AG08396 (cell line): ENCODE measurements at regions not wholly inside any gene's neighbourhood (a gene's known extent, or its start where the extent isn't known, plus 50 kb on each side); places are given as distances from the start of the nearest gene placed in this dataset.

Experiments used
- DNase-seq: peaks from one replicate; pipeline ENCODE4 v3.0.0; 2012; ENCODE audit warnings: low spot score, mixed read lengths

DNA sequence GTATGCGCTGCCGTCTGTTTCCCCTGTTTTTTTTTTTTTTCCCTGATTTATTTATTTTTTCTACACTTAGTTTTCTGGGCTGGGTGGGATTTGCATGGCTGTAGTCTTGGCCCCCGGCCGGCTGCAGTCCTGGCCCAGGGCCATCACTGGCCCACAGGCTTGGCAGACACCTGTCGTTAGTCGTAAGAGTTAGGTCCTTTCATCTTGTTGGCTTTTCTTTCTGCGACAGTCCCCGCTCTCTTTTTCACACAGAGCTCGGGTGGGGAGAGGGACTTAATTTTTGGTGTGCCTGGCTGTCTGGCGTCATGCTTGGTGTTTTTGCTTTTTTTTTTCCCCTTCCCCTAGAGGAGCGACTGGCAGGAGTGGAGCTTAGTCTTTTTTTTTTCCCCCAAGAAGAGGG lies 183.4 kb downstream of the KLF13 start:
- no peak for DNase-seq

DNA sequence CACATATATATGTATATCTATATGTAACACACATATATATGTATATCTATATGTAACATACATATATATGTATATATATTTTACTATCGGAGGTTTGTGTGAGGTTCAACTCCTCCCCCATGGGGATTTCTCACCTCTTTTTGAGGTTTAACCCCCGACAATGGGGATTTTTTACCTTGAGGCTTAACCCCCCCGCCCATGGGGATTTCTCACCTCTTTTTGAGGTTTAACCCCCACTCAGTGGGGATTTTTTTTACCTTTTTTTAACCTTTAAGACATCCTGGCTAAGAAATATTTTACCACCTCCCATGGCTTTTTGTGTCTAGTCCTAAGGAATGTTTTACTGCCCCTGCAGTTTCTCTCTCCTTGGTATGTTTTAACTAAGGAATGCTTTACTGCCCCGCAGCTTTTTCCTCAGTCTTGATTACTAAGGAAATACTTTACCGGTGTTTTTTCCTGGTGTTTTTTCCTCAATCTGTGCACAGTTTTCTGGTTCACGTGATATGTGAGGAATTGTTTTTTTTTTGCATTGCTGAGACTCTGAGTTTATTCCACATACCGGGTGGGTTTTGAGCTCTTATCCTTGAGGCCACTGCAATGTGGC lies 185.2 kb downstream of the KLF13 start:
- DNase-seq = no peak

DNA sequence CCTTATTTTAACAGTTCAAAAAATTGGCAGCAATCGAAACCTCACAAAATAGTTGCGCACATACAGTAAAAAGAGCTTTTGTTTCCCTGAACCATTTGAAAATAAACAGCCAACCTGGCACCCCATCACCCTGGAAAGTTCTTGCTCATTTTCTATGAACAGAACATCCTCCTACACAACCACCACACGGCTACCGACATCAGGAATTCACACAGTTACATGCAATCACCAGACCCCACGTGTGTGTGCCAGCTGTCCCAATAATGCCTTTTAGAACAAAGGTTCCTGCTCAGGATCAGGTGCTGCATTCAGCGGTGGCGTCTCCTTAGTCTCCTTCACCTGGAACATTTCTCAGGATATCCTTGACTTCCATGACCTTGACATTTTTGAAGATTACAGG lies 186.5 kb downstream of the KLF13 start:
- no peak for DNase-seq

DNA sequence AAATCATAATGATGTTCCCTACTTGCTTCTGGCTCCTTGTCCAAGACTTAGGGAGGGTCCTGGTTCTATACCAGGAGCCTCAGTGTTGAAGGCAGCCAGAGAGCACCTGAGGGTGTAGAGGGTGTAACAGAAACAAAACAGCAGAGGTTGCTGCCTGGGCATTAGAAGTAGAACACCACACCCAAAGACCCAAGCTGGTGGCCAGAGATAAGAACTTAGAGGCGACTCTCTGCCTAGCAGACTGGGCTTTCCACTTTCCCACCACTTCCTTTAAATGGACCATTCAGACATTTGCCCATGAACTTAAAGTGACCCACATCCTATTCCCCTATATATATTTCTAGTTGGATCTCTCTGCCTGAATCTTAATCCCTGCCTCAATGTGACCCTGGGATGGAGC lies 189.8 kb downstream of the KLF13 start:
- no peak for DNase-seq

DNA sequence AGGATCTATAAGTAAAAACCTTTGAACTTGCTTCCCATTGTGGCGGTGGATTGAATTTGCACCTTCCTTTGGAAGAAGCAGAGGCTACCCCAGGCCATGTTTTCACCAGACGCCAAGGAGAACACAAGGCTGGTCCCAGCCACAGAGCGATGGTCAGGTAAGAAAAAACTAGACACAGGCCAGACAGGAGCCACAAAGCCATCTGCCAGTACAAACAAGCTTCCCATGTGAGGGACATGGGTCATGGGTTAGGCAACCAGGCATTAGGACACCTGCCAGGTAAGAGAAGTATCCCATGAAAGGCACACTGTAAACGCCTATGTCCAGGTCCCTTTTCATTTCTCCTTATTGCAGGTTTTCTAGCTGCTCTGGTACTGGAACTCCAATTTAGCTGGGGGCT lies 190.2 kb downstream of the KLF13 start:
- DNase-seq = no peak

DNA sequence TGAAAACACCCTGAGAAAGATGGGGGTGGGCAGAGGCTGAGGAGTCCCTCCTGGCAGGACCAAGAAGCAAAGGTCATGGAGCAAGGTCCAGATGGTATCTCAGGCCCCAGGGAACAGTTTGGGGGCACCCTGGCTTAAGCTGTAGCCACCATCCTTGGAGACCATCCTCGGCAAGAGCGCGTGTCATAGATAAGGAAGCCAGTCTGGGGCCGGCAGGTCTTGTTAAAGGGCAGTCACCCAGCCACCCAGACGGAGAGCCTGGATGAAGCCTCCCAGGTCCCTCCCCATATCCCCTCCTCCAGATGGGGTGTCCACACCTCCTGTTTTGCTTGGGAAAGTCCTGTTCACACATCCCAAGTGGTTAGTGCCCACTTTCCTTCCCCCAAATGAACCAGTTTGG lies 191.1 kb downstream of the KLF13 start:
- no peak for DNase-seq

DNA sequence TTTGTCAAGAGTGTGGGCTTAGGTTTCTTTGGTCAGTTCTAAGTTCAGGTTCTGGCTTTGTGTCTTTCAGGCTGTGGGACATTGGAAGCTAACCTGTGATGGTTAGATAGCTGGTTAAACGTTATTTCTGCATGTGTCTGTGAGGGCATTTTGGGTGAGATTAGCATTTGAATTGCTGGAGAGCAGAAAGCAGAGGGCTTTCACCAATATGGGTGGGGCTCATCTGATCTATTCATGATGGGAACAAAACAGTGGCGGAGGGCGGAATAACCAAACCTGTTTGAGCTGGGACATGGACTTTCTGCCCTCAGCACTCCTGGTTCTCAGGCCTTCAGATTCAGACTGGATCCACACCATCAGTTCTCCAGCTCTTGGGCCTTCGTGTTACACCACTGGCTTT lies 195.4 kb downstream of the KLF13 start:
- DNase-seq = no peak

DNA sequence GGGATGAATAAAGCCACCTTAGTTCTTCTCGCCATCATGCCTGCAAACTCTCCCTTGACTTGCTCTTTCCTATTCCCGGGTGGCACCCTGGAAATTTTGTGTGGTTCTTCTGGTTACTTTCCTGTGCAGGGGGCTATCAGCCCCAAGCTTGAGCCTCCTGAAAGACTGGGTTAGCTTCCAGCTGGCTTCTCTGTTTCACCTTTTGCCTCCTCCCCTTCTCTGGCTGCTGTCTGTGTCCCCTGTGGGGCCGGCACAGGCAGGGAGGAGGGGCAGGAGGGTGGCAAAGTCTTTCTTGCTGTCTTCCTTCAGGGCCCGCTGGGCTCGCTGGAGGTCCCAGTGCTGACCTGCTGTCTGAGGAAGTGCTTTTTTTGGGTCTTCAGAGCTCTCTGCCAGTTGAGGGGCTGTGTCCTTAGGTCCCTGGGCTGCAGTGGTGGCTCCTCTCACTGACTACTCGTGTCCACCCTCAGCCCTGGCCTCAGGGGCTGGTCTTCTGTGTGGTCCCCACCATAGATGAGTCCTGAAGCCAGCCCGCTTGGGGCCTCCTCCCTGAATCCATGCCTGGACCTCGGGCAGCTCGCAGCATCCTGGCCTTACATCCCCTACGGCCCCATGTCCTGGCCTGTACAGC lies 196.5 kb downstream of the KLF13 start:
- DNase-seq = no peak

DNA sequence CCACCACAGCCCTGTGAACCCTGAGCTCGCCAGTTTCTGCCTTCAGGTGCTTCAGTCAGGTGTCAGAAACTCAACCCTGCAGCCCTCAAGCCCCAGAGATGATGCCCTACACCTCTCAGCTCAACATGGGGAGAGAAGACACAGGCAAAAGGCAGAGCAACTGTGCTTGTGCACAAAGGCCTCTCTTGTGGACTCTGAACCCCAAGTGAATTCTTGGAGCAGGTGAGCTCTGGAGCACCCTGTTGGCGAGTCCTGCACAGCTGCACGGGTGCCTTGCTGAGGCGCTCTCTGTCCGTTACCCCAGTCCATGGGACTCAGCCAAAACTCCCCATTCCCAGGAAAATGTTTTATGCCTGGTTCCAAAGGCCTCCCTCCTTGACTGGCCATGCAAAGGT lies 197.0 kb downstream of the KLF13 start:
- no peak for DNase-seq

DNA sequence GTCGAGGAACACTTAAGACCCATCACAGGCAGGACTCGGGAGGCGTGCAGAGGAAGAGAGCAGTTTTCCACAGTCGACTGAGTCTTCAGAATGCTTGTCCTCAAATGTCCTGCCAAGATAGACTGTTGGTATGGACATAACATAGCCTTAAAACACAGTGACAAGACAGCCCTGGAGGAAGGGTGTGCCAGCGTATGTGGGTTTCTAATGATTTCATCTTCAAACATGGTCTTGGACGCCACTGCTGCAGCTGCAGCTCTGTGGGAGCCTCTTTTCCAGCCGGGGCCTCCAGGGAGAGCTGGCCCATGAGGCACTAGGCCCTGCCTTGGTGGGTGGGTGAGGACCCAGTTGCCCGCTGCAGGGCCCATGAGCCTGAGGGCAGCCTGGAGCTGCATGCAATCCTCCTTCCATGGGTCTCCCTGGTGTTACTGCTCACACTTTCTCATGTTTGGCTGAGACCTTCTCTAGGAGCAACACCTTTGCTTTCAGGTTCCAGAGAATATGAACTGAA lies 198.6 kb downstream of the KLF13 start:
- no peak for DNase-seq

DNA sequence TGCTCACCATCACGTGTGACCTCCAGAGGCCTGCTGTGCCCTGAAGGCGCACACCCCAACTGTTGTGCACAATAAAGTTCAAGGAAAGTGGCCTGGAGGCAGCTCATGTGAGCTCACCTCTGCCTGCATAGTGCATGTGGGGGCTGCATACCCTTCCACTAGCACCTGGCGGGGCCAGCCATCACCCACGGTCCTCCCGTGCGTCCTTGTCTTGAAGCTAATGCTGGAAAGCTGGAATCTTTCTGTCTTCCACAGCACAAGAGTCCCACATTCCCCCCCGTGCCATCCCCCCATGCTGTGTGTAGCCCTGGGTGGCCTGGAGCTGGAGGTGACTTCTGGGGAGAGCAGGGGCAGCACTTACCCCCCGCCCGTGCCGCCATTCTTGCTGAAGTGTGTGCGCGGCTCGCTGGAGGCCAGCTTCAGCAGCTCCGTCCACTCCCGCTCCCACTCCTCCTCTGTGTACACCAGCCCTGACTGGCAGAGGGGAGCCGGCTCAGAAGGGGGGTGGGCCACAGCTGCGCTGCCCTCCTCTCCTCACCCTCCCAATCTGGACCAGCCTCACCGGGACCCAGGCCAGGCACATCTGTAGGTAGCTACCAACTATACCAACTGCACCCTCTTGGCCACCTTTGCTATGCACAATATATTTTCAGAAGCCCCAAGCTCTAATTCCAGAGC lies 199.5 kb downstream of the KLF13 start:
- DNase-seq = no peak

DNA sequence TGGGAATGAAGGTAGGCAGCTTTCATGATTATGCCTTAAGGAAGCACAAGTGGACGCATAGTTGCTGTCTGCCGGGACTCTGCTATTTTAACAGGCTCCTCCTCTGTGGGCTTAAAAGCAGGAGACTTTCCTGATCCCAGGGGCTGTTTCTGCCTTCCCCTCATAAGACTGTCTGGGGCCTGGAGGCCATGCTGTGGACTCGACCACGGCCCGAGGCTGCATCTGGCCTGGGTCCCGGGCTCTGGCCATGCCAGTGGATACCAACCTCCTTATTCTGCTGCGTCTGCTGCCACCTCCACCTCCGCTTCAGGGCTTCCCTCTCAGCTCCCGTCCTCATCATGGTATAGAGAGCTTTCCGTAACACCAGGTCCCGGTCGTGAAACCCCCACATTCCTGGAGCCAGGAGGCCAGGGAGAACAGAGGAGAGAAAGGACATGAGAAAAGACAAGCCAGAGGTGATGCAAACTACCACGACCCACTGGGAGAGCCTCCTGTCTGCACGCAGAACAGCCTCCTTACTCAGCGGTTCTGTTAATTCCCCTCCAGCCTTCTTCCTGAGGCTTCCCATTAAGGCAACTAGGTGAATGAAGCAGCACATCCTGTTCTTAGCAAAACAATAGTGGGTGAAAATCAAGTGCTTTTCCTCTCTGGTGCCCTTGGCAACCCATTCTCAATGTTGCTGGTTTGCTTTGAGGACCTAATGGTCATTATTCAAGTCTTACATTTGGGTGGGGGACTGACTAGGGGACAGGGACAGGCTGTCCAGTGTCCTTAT lies 200.5 kb downstream of the KLF13 start:
- DNase-seq = no peak

DNA sequence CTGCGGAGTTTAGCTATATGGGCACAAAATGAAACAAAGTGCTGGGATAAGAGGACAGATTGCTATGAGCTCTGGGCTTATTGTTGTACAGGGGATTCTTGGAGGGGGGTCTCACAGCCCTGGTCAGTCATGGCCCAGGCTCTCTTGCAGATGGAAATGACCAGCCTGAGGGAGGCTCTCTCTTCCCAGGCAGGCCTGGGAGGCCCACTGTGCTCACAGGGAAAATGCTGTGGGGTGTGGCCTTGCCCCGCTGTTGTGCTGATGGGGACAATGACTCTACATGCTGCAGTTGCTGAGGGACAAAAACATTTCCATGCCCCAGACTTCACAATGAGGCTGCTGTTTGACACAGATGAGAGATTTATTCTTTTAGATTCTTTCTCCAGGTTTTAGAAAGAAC lies 202.2 kb downstream of the KLF13 start:
- no peak for DNase-seq

DNA sequence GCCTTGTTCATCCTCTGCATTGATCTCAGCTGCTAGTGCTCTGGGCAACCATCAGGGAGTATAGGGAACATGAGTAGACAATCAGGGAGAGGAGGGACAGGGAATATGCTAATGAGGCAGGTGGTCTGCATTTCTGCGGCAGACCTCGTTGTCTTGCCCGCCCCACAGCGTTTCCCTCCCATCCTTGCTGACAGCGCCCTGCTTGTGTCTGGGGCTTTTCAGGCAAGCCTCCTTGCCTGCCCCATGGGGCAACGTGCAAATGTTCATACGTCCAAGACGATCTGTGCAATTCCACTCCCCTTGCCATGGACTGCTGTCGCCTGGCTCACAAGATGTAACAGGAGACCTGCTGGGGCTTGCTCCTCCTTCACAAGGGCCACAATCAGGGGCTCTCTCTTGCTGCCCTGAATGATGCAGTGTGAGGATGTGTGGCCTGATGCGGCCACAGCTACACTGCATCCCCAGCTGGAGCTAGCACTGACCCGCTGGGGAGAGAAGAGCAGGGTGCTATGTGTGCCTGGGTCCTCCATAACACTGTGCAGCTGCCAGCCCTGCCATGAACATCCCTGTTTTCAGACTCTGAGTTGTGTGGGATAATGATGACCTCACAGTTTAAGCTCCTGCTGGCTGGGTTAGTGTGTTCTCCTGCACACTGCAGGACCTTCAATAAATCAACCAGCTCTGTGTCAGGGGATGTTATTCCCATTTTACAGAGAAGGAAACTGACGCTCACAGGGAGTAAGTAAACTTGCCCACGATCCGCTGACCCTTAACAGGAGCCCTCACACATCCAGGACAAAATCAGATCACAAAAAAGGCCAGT lies 211.3 kb downstream of the KLF13 start:
- no peak for DNase-seq

DNA sequence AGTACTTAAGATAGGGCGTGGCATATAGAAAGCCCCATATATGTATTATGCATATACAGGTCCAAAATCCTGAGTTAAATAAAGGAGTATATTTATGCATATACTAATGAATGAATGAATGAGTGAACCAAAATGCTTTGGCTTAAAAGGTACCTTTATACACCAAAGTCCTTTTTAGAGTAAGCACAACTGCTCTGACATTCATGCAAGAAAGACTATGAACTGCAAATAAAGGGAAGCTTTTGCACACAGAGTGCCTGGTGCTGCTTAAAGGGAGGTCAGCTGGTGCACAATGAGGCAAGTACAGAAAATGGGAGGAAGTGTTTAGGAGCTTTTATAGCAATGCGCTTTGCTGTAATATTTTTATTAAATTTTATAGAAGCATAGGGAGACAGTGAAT lies 214.0 kb downstream of the KLF13 start:
- no peak for DNase-seq

DNA sequence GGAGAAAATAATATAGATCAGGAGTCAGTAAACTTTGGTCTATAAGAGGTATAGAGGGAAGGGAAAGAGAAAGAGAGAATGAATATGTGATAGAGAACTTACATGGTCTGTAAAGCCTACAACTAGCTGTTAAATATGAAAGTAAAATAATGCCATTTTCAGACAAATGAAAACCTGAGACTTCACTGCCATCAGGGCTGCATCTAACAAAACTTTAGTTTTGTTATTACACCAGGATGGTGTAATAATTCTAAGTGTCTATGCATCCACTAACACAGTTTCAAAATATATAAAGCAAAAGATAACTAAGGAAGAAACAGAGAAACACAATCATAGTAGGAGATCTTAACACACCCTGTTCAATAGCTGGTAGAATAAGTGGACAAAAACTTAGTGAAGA lies 217.7 kb downstream of the KLF13 start:
- DNase-seq = no peak

DNA sequence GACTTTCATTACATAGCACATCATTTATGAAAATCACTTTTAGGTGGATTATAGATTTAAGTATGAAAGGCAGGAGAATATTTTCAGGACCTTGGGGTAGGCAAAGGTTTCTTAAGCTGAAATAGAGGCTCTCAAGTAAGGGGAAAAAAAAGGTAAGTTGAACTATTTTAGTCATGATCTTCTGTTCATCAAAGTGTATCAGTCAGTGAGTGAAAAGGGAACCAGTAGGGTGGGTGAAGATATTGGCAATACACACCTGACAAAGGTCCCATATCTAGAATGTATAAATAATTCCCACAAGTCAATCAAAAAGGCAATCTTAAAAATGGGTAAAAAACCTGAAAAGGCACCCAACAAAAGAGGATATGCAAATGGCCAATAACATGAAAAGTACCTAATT lies 218.6 kb downstream of the KLF13 start:
- no peak for DNase-seq

DNA sequence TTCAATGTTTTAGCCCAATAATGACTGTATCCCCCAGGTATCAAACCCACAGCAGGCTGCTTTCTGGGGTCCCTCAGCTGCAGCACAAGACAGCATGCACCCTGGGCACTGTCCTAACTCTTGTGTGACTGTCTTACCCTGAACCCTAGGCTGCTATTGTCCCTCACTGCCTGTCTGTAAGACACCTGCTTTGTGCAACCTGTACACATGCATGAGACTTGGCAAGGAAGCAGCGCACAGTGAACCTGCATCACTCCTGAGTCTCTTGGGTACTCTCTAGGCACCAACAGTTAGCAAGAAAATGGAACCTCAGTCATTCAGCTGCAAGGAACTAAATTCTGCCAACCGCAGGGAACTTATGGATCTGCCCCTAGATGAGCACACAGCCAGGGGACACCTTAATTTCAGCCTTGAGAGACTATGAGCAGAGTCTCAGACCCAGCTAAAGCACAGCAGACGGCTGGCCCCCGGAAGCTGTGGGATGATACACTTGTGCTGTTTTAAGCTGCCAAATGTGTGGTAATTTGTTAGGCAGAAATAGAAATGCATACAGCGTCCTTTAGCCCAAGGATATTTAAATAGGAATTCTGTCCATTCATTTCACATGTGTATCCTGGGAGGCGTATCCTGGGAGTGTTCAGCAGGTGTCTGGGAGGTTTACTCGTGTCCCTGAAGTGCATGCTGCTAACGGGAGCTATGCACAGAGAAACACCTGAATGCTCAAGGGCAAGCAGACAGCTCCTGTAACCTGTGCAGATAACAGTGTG lies 223.8 kb downstream of the KLF13 start:
- DNase-seq = no peak

DNA sequence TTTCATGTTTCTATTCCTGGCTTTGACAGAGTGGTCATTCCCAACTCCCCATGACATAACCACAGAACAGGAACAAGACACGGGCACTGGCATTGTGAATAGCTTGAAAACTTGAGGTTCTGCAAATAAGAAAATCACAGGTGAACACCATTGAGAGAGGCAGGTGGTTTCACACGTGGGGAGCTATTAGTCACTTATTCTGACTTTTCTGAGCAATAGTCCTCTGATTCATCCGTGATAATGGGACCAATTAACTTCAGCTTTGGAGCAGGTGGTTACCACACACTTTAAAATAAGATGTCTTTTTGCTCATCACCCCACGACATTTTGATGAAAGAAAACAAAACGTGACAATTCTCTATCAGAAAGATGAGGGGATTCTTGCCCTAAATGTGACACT lies 224.7 kb downstream of the KLF13 start:
- no peak for DNase-seq

DNA sequence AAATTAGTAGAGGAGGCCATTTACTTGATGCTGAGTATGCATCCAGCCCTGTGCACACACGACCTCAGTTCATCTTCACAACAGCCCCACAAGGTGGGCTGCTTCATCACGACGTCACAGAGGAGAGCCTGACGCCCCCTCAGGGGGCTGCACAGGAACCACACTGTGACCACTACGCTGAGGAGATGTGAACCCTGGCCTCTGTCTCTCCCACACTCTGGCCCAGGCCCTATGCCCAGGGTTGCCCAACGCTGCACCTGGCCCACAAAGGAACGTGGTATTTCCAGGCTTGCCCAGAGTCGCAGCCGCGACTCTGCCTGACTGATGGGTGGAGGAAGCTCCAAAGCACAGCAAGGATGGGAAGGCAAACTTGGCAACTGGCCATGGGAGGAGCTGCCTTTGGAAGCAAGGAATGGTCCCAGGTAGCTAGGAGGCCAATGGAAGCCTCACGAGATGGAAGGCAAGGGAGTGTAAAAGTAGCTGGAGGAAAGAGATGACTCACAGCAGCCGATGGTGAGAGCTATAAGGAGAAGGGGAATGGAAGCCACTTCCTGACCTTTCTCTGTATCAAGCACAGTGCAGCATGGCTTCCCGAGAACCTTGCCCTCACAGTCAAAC lies 226.0 kb downstream of the KLF13 start:
- no peak for DNase-seq

DNA sequence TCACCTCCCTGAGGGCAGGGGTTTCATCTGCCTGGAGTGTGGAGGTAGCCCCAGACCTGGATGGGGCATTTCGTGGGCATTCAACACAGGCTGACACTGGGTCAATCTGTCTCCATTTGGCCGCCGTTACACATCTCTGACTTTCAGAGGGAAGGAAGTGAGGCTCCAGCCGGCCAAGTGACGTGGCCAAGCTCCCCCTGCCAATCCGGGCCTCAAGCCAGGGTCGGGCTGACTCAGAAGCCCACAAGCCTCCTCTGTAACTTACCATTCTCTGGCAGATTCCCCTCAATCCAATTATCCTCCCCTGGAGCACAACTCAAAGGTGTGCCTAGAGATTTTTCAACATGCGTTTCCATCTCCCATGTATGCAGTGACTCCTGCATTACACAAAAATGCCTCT lies 227.6 kb downstream of the KLF13 start:
- DNase-seq = peak; percentile 85
